ENCODE measurements at regions not wholly inside any gene's neighbourhood (a gene's known extent, or its start where the extent isn't known, plus 50 kb on each side); places are given as distances from the start of the nearest gene placed in this dataset.

- DNase-seq = no peak
- no peaks in the 10 kb centered on the region for H3K9me3 ChIP-seq
- H3K27ac ChIP-seq = no peak overlapping the region
- no peak for ATAC-seq
- no peak for TF ChIP-seq CTCF (IDR thresholded peaks at IDR 0.05)
- TF ChIP-seq POLR2A (IDR thresholded peaks at IDR 0.05) = no peak
- intact Hi-C loops (cut with DNase I) = no loop called here
- no peaks in the 10 kb centered on the region for H3K4me1 ChIP-seq
- H3K36me3 ChIP-seq (replicated peaks in 1 of 2; ENCODE audit: insufficient read depth in 1 of 2, low read depth in 2 of 2) = no peaks in the 10 kb centered on the region
- peaks cover 0 to 7% of the 10 kb centered on the region in 2 donors for H3K27me3 ChIP-seq
- H3K4me3 ChIP-seq = no peak overlapping the region
- 42 to 49% methylated on average over 6 to 37 of the region's 39 CpGs for WGBS, 2 donors
Measured at GRCh38 chr17:79520167-79521165, 90.4 kb downstream of the RBFOX3 start.

GRCh38 chr17:79519601-79520000, 91.2 kb downstream of the RBFOX3 start:
- Histone ChIP-seq H3K4me1 (no peaks in the 10 kb centered on the region), H3K27me3 (peaks cover 0 to 6% of the 10 kb centered on the region in 2 donors), H3K4me3 (no peak overlapping the region), H3K9me3 (no peaks in the 10 kb centered on the region), H3K27ac (no peak overlapping the region), H3K36me3 (replicated peaks in 1 of 2; ENCODE audit: insufficient read depth in 1 of 2, low read depth in 2 of 2) (no peaks in the 10 kb centered on the region)
- 30 to 63% methylated on average over 2 to 11 of the region's 11 CpGs for WGBS, 2 donors
- intact Hi-C loops (cut with DNase I) = no loop called here
- DNase-seq (no peak), ATAC-seq (no peak)
- TF ChIP-seq CTCF (IDR thresholded peaks at IDR 0.05) = no peak
- no peak for TF ChIP-seq POLR2A (IDR thresholded peaks at IDR 0.05)

- intact Hi-C loops (cut with DNase I) = no loop called here
- TF ChIP-seq POLR2A (IDR thresholded peaks at IDR 0.05) (no peak), CTCF (IDR thresholded peaks at IDR 0.05) (no peak)
- Histone ChIP-seq H3K27ac (no peak overlapping the region), H3K36me3 (replicated peaks in 1 of 2; ENCODE audit: insufficient read depth in 1 of 2, low read depth in 2 of 2) (no peaks in the 10 kb centered on the region), H3K27me3 (no peaks in the 10 kb centered on the region), H3K4me1 (no peaks in the 10 kb centered on the region), H3K9me3 (no peaks in the 10 kb centered on the region), H3K4me3 (no peak overlapping the region)
- WGBS, 2 donors = 36 to 51% methylated on average over 14 to 31 of the region's 31 CpGs
- ATAC-seq (no peak), DNase-seq (no peak)
Measured at GRCh38 chr17:79518585-79519523, 92.0 kb downstream of the RBFOX3 start.

GRCh38 chr17:79517827-79518584, 92.8 kb downstream of the RBFOX3 start:
- H3K4me1 ChIP-seq = no peaks in the 10 kb centered on the region
- DNase-seq (no peak), ATAC-seq (no peak)
- WGBS, 2 donors = 16 to 24% methylated on average over 18 to 24 of the region's 24 CpGs
- H3K9me3 ChIP-seq = no peaks in the 10 kb centered on the region
- intact Hi-C loops (cut with DNase I) = no loop called here
- no peak overlapping the region for H3K4me3 ChIP-seq
- H3K27ac ChIP-seq = no peak overlapping the region
- no peak for TF ChIP-seq POLR2A (IDR thresholded peaks at IDR 0.05)
- no peak for TF ChIP-seq CTCF (IDR thresholded peaks at IDR 0.05)
- no peaks in the 10 kb centered on the region for H3K27me3 ChIP-seq
- no peaks in the 10 kb centered on the region for H3K36me3 ChIP-seq (replicated peaks in 1 of 2; ENCODE audit: insufficient read depth in 1 of 2, low read depth in 2 of 2)

Data from body of pancreas (tissue), 4 donors.